GM12873 (cell line): ENCODE measurements at regions not wholly inside any gene's neighbourhood (a gene's known extent, or its start where the extent isn't known, plus 50 kb on each side); places are given as distances from the start of the nearest gene placed in this dataset.

ENCODE experiments used
- CTCF ChIP-seq: IDR thresholded peaks from 2 replicates; pipeline ENCODE4 v1.5.1; 2012; ENCODE audit warnings: low read depth, mild to moderate bottlenecking, moderate library complexity, low read length, control low read depth; ENCODE audit not compliant: insufficient read depth; ENCODE audit errors: missing control alignments

- no peak for TF ChIP-seq CTCF
Observed at GRCh38 chr12:17206553-17206952, 600.6 kb upstream of the LMO3 start.

GRCh38 chr12:17204289-17205054 is 598.5 kb upstream of the LMO3 start:
- TF ChIP-seq CTCF, result no peak

GRCh38 chr12:17203497-17203896 is 597.5 kb upstream of the LMO3 start:
- TF ChIP-seq CTCF, result no peak

GRCh38 chr12:17197971-17198370 is 592.0 kb upstream of the LMO3 start:
- no peak for TF ChIP-seq CTCF

- TF ChIP-seq CTCF, result no peak
Observed at GRCh38 chr12:17192721-17193120, 586.8 kb upstream of the LMO3 start.

GRCh38 chr12:17169726-17170471 is 563.9 kb upstream of the LMO3 start:
- no peak for TF ChIP-seq CTCF

GRCh38 chr12:17159506-17160300 is 553.7 kb upstream of the LMO3 start:
- TF ChIP-seq CTCF, result no peak
